Urothelium cell line (cell line): ENCODE measurements at regions not wholly inside any gene's neighbourhood (a gene's known extent, or its start where the extent isn't known, plus 50 kb on each side); places are given as distances from the start of the nearest gene placed in this dataset.
A peak's percentile ranks its signal among the peaks of the same experiment; 100 is the strongest.

Experiments used
- DNase-seq: peaks from one replicate; pipeline ENCODE4 v3.0.0; 2011; ENCODE audit warnings: low spot score, mixed read lengths
- FAIRE-seq: peaks from 2 replicates; lab custom pipeline; 2011; peaks lifted over from hg19 to GRCh38; lab: Jason Lieb, UNC

GRCh38 chr7:156090988-156091387 is 278.7 kb upstream of the SHH start:
- no peak for FAIRE-seq

GRCh38 chr7:156089222-156089621 is 277.0 kb upstream of the SHH start:
- FAIRE-seq (no peak), DNase-seq (no peak)

More at GRCh38 chr7:156090988-156091387, 278.7 kb upstream of the SHH start:
- DNase-seq = no peak

- DNase-seq (no peak), FAIRE-seq (no peak)
Measured at GRCh38 chr7:156088115-156088514, 275.9 kb upstream of the SHH start.

GRCh38 chr7:156082048-156083040 is 270.1 kb upstream of the SHH start:
- FAIRE-seq (no peak), DNase-seq (no peak)

- DNase-seq (no peak), FAIRE-seq (no peak)
Measured at GRCh38 chr7:156080596-156080995, 268.3 kb upstream of the SHH start.

GRCh38 chr7:156080046-156080445 is 267.8 kb upstream of the SHH start:
- no peak for DNase-seq
- FAIRE-seq = no peak

GRCh38 chr7:156079156-156079555 is 266.9 kb upstream of the SHH start:
- FAIRE-seq = no peak

GRCh38 chr7:156074982-156075615 is 262.8 kb upstream of the SHH start:
- no peak for DNase-seq
- no peak for FAIRE-seq

More at GRCh38 chr7:156079156-156079555, 266.9 kb upstream of the SHH start:
- DNase-seq = no peak

GRCh38 chr7:156074084-156074483 is 261.8 kb upstream of the SHH start:
- no peak for DNase-seq
- no peak for FAIRE-seq

- FAIRE-seq (no peak), DNase-seq (no peak)
Measured at GRCh38 chr7:156073366-156074052, 261.2 kb upstream of the SHH start.

- no peak for FAIRE-seq
- DNase-seq = no peak
Measured at GRCh38 chr7:156071612-156072011, 259.3 kb upstream of the SHH start.

GRCh38 chr7:156069891-156070290 is 257.6 kb upstream of the SHH start:
- no peak for DNase-seq
- no peak for FAIRE-seq

GRCh38 chr7:156067156-156067555 is 254.9 kb upstream of the SHH start:
- no peak for FAIRE-seq
- DNase-seq = no peak

GRCh38 chr7:156065400-156065799 is 253.1 kb upstream of the SHH start:
- no peak for DNase-seq
- FAIRE-seq = no peak

GRCh38 chr7:156064971-156065386 is 252.7 kb upstream of the SHH start:
- DNase-seq (peak; percentile 4), FAIRE-seq (no peak)

GRCh38 chr7:156063241-156063810 is 251.1 kb upstream of the SHH start:
- no peak for FAIRE-seq
- no peak for DNase-seq

GRCh38 chr7:156062286-156062685 is 250.0 kb upstream of the SHH start:
- no peak for DNase-seq
- FAIRE-seq = no peak

- no peak for DNase-seq
- FAIRE-seq = no peak
Measured at GRCh38 chr7:156061689-156062255, 249.5 kb upstream of the SHH start.

- FAIRE-seq = no peak
- DNase-seq = no peak
Measured at GRCh38 chr7:156060925-156061324, 248.7 kb upstream of the SHH start.

- no peak for DNase-seq
- FAIRE-seq = no peak
Measured at GRCh38 chr7:156059369-156059768, 247.1 kb upstream of the SHH start.

GRCh38 chr7:156058248-156058647 is 246.0 kb upstream of the SHH start:
- DNase-seq (no peak), FAIRE-seq (no peak)
